ENCODE measurements at regions not wholly inside any gene's neighbourhood (a gene's known extent, or its start where the extent isn't known, plus 50 kb on each side); places are given as distances from the start of the nearest gene placed in this dataset.

DNA sequence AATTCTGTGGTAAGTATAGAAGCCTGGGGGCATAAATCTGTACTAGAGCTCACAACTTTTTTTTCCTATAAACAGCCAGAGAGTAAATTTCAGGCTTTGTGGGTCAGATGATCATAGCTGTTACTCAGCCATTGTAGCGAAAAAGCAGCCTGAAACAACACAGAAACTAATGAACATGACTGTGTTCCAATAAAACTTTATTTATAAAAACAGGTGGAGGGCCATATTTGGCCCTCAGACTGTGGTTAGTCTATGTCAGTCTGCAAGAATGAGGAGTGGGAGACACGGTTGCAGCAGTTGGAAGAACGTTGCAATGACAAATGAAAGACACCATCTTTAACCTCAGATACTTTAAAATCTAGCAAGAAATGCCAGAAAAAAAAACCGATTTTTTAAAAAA lies 389.6 kb upstream of the PRKCQ start:
- TF ChIP-seq, protein P1, sequence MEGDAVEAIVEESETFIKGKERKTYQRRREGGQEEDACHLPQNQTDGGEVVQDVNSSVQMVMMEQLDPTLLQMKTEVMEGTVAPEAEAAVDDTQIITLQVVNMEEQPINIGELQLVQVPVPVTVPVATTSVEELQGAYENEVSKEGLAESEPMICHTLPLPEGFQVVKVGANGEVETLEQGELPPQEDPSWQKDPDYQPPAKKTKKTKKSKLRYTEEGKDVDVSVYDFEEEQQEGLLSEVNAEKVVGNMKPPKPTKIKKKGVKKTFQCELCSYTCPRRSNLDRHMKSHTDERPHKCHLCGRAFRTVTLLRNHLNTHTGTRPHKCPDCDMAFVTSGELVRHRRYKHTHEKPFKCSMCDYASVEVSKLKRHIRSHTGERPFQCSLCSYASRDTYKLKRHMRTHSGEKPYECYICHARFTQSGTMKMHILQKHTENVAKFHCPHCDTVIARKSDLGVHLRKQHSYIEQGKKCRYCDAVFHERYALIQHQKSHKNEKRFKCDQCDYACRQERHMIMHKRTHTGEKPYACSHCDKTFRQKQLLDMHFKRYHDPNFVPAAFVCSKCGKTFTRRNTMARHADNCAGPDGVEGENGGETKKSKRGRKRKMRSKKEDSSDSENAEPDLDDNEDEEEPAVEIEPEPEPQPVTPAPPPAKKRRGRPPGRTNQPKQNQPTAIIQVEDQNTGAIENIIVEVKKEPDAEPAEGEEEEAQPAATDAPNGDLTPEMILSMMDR (conservative IDR thresholded peaks at IDR 0.05) = no peak
- Mint-ChIP-seq H3K27me3 (peaks cover 54% of the 10 kb centered on the region), H3K36me3 (no peaks in the 10 kb centered on the region), H3K4me3 (no peak overlapping the region), H3K4me1 (ENCODE audit: unreplicated experiment) (no peaks in the 10 kb centered on the region), H3K27ac (no peak overlapping the region), H3K9me3 (no peaks in the 10 kb centered on the region)
- DNase-seq (ENCODE audit: extremely low spot score, unreplicated experiment) = no peak

DNA sequence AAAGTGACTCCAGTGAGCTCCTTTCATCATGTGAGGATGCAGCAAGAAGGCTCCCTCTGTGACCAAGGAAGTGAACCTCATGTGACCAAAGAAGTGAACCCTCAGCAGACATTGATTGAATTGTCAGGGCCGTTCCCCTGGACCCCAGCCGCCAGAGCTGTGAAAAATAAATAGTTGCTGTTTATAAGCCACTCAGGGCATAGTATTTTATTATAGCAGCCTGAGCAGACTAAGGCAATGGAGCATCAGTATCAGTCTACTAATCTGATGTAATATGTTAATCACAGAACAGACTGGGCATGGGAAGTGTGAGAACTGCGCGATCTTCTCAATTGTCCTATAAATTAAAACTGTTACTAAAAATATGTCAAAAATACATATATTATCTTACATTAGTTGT lies 384.5 kb upstream of the PRKCQ start:
- no peak overlapping the region for H3K4me3 Mint-ChIP-seq
- TF ChIP-seq, protein P1 (conservative IDR thresholded peaks at IDR 0.05) = no peak
- H3K27me3 Mint-ChIP-seq = peaks cover 29% of the 10 kb centered on the region
- H3K36me3 Mint-ChIP-seq = no peaks in the 10 kb centered on the region
- H3K27ac Mint-ChIP-seq = no peak overlapping the region
- H3K4me1 Mint-ChIP-seq (ENCODE audit: unreplicated experiment) = no peaks in the 10 kb centered on the region
- no peaks in the 10 kb centered on the region for H3K9me3 Mint-ChIP-seq
- no peak for DNase-seq (ENCODE audit: extremely low spot score, unreplicated experiment)

DNA sequence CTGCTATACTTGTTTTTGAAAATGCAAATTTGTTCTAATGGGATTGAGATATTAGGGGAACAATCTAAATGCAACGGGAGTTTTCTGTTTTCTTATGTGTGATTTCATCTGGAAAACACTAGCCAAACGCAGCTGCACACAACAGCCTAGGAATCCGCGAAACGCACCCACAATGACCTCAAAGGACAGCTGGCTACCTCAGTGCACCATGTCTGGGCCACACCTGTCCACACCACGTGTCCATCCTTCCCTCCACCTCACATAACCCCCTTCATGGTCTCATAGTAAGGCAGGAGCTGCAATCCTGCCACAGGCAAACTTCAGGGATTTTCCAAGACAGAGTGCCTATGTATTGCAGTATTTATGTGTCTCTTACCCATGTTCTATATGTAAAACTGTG lies 382.5 kb upstream of the PRKCQ start:
- no peak for DNase-seq (ENCODE audit: extremely low spot score, unreplicated experiment)
- Mint-ChIP-seq H3K27me3 (peaks cover 28% of the 10 kb centered on the region), H3K27ac (no peak overlapping the region), H3K4me3 (no peak overlapping the region), H3K36me3 (no peaks in the 10 kb centered on the region), H3K4me1 (ENCODE audit: unreplicated experiment) (no peaks in the 10 kb centered on the region), H3K9me3 (no peaks in the 10 kb centered on the region)
- TF ChIP-seq, protein P1 (conservative IDR thresholded peaks at IDR 0.05) = no peak

GRCh38 chr10:6958711-6959110 lies 378.6 kb upstream of the PRKCQ start:
- H3K4me1 Mint-ChIP-seq (ENCODE audit: unreplicated experiment) = peaks cover 2% of the 10 kb centered on the region
- H3K9me3 Mint-ChIP-seq = no peaks in the 10 kb centered on the region
- H3K27me3 Mint-ChIP-seq = peaks cover 25% of the 10 kb centered on the region
- no peak for DNase-seq (ENCODE audit: extremely low spot score, unreplicated experiment)
- TF ChIP-seq, protein P1 (conservative IDR thresholded peaks at IDR 0.05) = no peak
- H3K27ac Mint-ChIP-seq = no peak overlapping the region
- H3K36me3 Mint-ChIP-seq = no peaks in the 10 kb centered on the region
- H3K4me3 Mint-ChIP-seq = no peak overlapping the region

DNA sequence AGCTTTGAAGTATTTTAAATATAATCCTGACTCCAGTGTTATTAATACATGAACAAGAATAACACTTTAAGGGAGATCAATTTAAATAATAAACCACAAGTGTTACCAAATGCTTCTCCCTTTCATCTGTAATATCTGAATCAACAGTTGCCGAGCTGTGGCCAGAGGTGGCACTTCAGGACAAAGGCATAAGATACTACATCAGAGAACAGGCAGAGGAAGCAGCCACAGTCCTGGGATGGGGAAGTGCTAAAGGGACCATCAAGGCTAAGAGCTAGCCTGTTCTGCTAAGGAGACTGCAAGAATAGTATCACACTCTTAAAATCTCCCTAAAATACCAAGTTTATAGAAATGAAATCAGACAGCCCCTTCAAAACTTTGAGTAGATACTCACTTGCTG lies 378.2 kb upstream of the PRKCQ start:
- Mint-ChIP-seq H3K27ac (no peak overlapping the region), H3K9me3 (no peaks in the 10 kb centered on the region), H3K27me3 (peaks cover 27% of the 10 kb centered on the region), H3K36me3 (no peaks in the 10 kb centered on the region), H3K4me3 (no peak overlapping the region), H3K4me1 (ENCODE audit: unreplicated experiment) (peaks cover 6% of the 10 kb centered on the region)
- TF ChIP-seq, protein P1 (conservative IDR thresholded peaks at IDR 0.05) = no peak
- no peak for DNase-seq (ENCODE audit: extremely low spot score, unreplicated experiment)

- Mint-ChIP-seq H3K27ac (no peak overlapping the region), H3K4me3 (no peak overlapping the region), H3K36me3 (no peaks in the 10 kb centered on the region), H3K4me1 (ENCODE audit: unreplicated experiment) (peaks cover 10% of the 10 kb centered on the region), H3K27me3 (peaks cover 27% of the 10 kb centered on the region), H3K9me3 (no peaks in the 10 kb centered on the region)
- no peak for DNase-seq (ENCODE audit: extremely low spot score, unreplicated experiment)
- TF ChIP-seq, protein P1 (conservative IDR thresholded peaks at IDR 0.05) = no peak
Measured at GRCh38 chr10:6957851-6958250, 377.8 kb upstream of the PRKCQ start.

All from type B pancreatic cell (in vitro differentiated cells).